ENCODE measurements at regions not wholly inside any gene's neighbourhood (a gene's known extent, or its start where the extent isn't known, plus 50 kb on each side); places are given as distances from the start of the nearest gene placed in this dataset.

- no peak for TF ChIP-seq CTCF (IDR thresholded peaks at IDR 0.05; ENCODE audit: extremely low read depth, missing control alignments)
- DNase-seq (ENCODE audit: low spot score) = no peak
Measured at GRCh38 chr4:129600898-129601297, 504.9 kb downstream of the C4orf33 start.

- no peak for TF ChIP-seq CTCF (IDR thresholded peaks at IDR 0.05; ENCODE audit: extremely low read depth, missing control alignments)
- DNase-seq (ENCODE audit: low spot score) = no peak
Measured at GRCh38 chr4:129602447-129602846, 506.5 kb downstream of the C4orf33 start.

- no peak for DNase-seq (ENCODE audit: low spot score)
- no peak for TF ChIP-seq CTCF (IDR thresholded peaks at IDR 0.05; ENCODE audit: extremely low read depth, missing control alignments)
Measured at GRCh38 chr4:129603241-129603931, 507.4 kb downstream of the C4orf33 start.

GRCh38 chr4:129604632-129605255, 508.8 kb downstream of the C4orf33 start:
- no peak for TF ChIP-seq CTCF (IDR thresholded peaks at IDR 0.05; ENCODE audit: extremely low read depth, missing control alignments)
- no peak for DNase-seq (ENCODE audit: low spot score)

GRCh38 chr4:129614611-129615010, 518.7 kb downstream of the C4orf33 start:
- no peak for TF ChIP-seq CTCF (IDR thresholded peaks at IDR 0.05; ENCODE audit: extremely low read depth, missing control alignments)
- DNase-seq (ENCODE audit: low spot score) = no peak

- DNase-seq (ENCODE audit: low spot score) = no peak
- no peak for TF ChIP-seq CTCF (IDR thresholded peaks at IDR 0.05; ENCODE audit: extremely low read depth, missing control alignments)
Measured at GRCh38 chr4:129622566-129622965, 526.6 kb downstream of the C4orf33 start.

- TF ChIP-seq CTCF (IDR thresholded peaks at IDR 0.05; ENCODE audit: extremely low read depth, missing control alignments) = no peak
- DNase-seq (ENCODE audit: low spot score) = no peak
Measured at GRCh38 chr4:129623233-129623875, 527.4 kb downstream of the C4orf33 start.

Data from GM20000 (cell line).